H1 (cell line): ENCODE measurements at regions not wholly inside any gene's neighbourhood (a gene's known extent, or its start where the extent isn't known, plus 50 kb on each side); places are given as distances from the start of the nearest gene placed in this dataset.

ENCODE experiments used
- CTCF ChIA-PET: fragments of 300-600 bp; sonication (Branson Sonifier 250); formaldehyde crosslinking; loops from one replicate; lab custom pipeline; 2021; ENCODE audit not compliant: partially characterized antibody; lab: Charles Lee
- POLR2A ChIA-PET: fragments of 300-600 bp; sonication (Branson Sonifier 250); formaldehyde crosslinking; loops from one replicate; lab custom pipeline; 2021; ENCODE audit warnings: inconsistent platforms; ENCODE audit not compliant: partially characterized antibody; lab: Charles Lee
- DNase-seq, 2 experiments: peaks; one replicate each; pipeline versions ENCODE4 v3.0.0 to v3.0.0-alpha.2; 2010 to 2022; ENCODE audit warnings: low spot score in 2 of 2, low read depth in 1 of 2, mixed read lengths in 1 of 2
- FAIRE-seq: peaks from 2 replicates; lab custom pipeline; 2011; peaks lifted over from hg19 to GRCh38; lab: Jason Lieb, UNC
- H2AFZ ChIP-seq: 2 replicates; pipeline ENCODE4 v1.8.1; 2012; ENCODE audit warnings: low read length, inconsistent platforms
- H2AK5ac ChIP-seq: 2 replicates; pipeline ENCODE4 v1.6.1; 2013; ENCODE audit warnings: low read depth, low read length
- H2BK120ac ChIP-seq: replicated peaks from 2 replicates; pipeline ENCODE3; 2013; ENCODE audit warnings: low read depth, low read length, inconsistent platforms
- H2BK12ac ChIP-seq: 2 replicates; pipeline ENCODE4 v1.6.1; 2013; ENCODE audit warnings: low read depth, low read length
- H2BK15ac ChIP-seq: 2 replicates; pipeline ENCODE4 v1.6.1; 2013; ENCODE audit warnings: low read length
- H2BK20ac ChIP-seq: 2 replicates; pipeline ENCODE4 v1.6.1; 2013; ENCODE audit warnings: low read length
- H2BK5ac ChIP-seq: 2 replicates; pipeline ENCODE4 v1.6.1; 2013; ENCODE audit warnings: low read depth, low read length
- H3K14ac ChIP-seq: 2 replicates; pipeline ENCODE4 v1.6.1; 2013; ENCODE audit warnings: inconsistent platforms; ENCODE audit not compliant: insufficient read length
- H3K18ac ChIP-seq: 2 replicates; pipeline ENCODE4 v1.6.1; 2013; ENCODE audit warnings: low read length; ENCODE audit errors: extremely low read depth
- H3K23ac ChIP-seq: 2 replicates; pipeline ENCODE4 v1.6.1; 2013; ENCODE audit warnings: inconsistent platforms; ENCODE audit not compliant: insufficient read length
- H3K23me2 ChIP-seq: 2 replicates; pipeline ENCODE4 v1.6.1; 2013; ENCODE audit warnings: low read depth, low read length
- H3K27ac ChIP-seq: 2 replicates; pipeline ENCODE4 v1.6.1; 2011; ENCODE audit warnings: low read depth, low read length, inconsistent platforms
- H3K27me3 ChIP-seq, 4 experiments: replicated peaks in 1 of 4; 1 replicate in 1 of 4; 2 replicates in 3 of 4; pipeline versions ENCODE4 v1.6.1 to v1.8.1; 2011 to 2013; ENCODE audit warnings: low read length in 3 of 4, mild to moderate bottlenecking in 3 of 4, inconsistent platforms in 2 of 4, mixed read lengths in 2 of 4, moderate library complexity in 1 of 4; ENCODE audit not compliant: control insufficient read depth in 3 of 4, insufficient read depth in 3 of 4; ENCODE audit errors: extremely low read depth in 1 of 4
- H3K36me3 ChIP-seq, 4 experiments: 2 replicates each; pipeline versions ENCODE4 v1.6.1 to v1.8.1; 2011 to 2013; ENCODE audit warnings: mild to moderate bottlenecking in 4 of 4, low read length in 3 of 4, moderate library complexity in 2 of 4, control low read depth in 1 of 4, inconsistent platforms in 1 of 4; ENCODE audit not compliant: insufficient read depth in 4 of 4, control insufficient read depth in 2 of 4
- H3K4ac ChIP-seq: replicated peaks from 2 replicates; pipeline ENCODE3; 2013; ENCODE audit warnings: low read length, low read depth, mixed read lengths, inconsistent platforms; ENCODE audit not compliant: insufficient read length
- H3K4me1 ChIP-seq, 4 experiments: replicated peaks in 1 of 4; 1 replicate in 1 of 4; 2 replicates in 3 of 4; pipeline versions ENCODE4 v1.6.1 to v1.8.1; 2011 to 2013; ENCODE audit warnings: low read length in 3 of 4, inconsistent platforms in 2 of 4, mixed read lengths in 1 of 4; ENCODE audit not compliant: insufficient read depth in 4 of 4, control insufficient read depth in 3 of 4
- H3K4me2 ChIP-seq, 2 experiments: 2 replicates each; pipeline versions ENCODE4 v1.6.1 to v1.8.1; 2011 to 2013; ENCODE audit warnings: low read depth in 2 of 2, low read length in 2 of 2, control low read depth in 1 of 2, inconsistent platforms in 1 of 2, mild to moderate bottlenecking in 1 of 2; ENCODE audit not compliant: insufficient read depth in 1 of 2
- H3K4me3 ChIP-seq, 4 experiments: fragments of 200-600, 300-600 bp in 1 of 4; sonication (generic), shearing (Covaris generic), sonication (Bioruptor Twin) in 1 of 4; 2 replicates each; pipeline versions ENCODE4 v1.5.1 to v1.8.1; 2011 to 2016; ENCODE audit warnings: low read length in 4 of 4, low read depth in 3 of 4, control low read depth in 2 of 4, inconsistent platforms in 2 of 4, mild to moderate bottlenecking in 2 of 4, mixed read lengths in 1 of 4, moderate library complexity in 1 of 4; ENCODE audit not compliant: insufficient read depth in 2 of 4; ENCODE audit errors: extremely low read depth in 1 of 4
- H3K56ac ChIP-seq: replicated peaks from 2 replicates; pipeline ENCODE3; 2013; ENCODE audit warnings: low read depth, mild to moderate bottlenecking, mixed read lengths, low read length, inconsistent platforms; ENCODE audit not compliant: insufficient read length
- H3K79me1 ChIP-seq: 2 replicates; pipeline ENCODE4 v1.6.1; 2013; ENCODE audit warnings: low read depth, low read length, control low read depth
- H3K79me2 ChIP-seq, 2 experiments: 2 replicates each; pipeline versions ENCODE4 v1.6.1 to v1.8.1; 2012 to 2013; ENCODE audit warnings: low read length in 2 of 2, mild to moderate bottlenecking in 2 of 2, inconsistent platforms in 1 of 2; ENCODE audit not compliant: insufficient read depth in 2 of 2, control insufficient read depth in 1 of 2
- H3K9ac ChIP-seq, 4 experiments: replicated peaks in 1 of 4; 1 replicate in 1 of 4; 2 replicates in 3 of 4; pipeline versions ENCODE4 v1.6.1 to v1.8.1; 2011 to 2013; ENCODE audit warnings: low read depth in 3 of 4, low read length in 3 of 4, control low read depth in 2 of 4, mild to moderate bottlenecking in 2 of 4, moderate library complexity in 2 of 4, inconsistent platforms in 1 of 4; ENCODE audit errors: extremely low read depth in 1 of 4
- H3K9me3 ChIP-seq, 2 experiments: 2 replicates each; pipeline versions ENCODE4 v1.6.1 to v1.8.1; 2012 to 2013; ENCODE audit warnings: mild to moderate bottlenecking in 2 of 2, moderate library complexity in 2 of 2, control low read depth in 1 of 2, inconsistent platforms in 1 of 2, low read depth in 1 of 2, low read length in 1 of 2, mixed read lengths in 1 of 2; ENCODE audit not compliant: insufficient read depth in 2 of 2
- H4K20me1 ChIP-seq, 2 experiments: replicated peaks in 1 of 2; 2 replicates each; pipeline versions ENCODE3 to v1.8.1; 2011 to 2013; ENCODE audit warnings: inconsistent platforms in 2 of 2, low read length in 2 of 2, mild to moderate bottlenecking in 1 of 2; ENCODE audit not compliant: insufficient read depth in 2 of 2, control insufficient read depth in 1 of 2
- H4K5ac ChIP-seq: 2 replicates; pipeline ENCODE4 v1.6.1; 2013; ENCODE audit warnings: low read length, low read depth, mixed read lengths, inconsistent platforms; ENCODE audit not compliant: insufficient read length
- H4K8ac ChIP-seq: 2 replicates; pipeline ENCODE4 v1.8.0; 2013; ENCODE audit warnings: mild to moderate bottlenecking, moderate library complexity, low read length, inconsistent platforms; ENCODE audit not compliant: insufficient read depth; ENCODE audit errors: extremely low read depth
- H4K91ac ChIP-seq: replicated peaks from 2 replicates; pipeline ENCODE3; 2013; ENCODE audit warnings: low read length, mixed read lengths, inconsistent platforms; ENCODE audit not compliant: insufficient read length
- CEBPB ChIP-seq: IDR thresholded peaks from 2 replicates; pipeline ENCODE4 v1.6.1; 2012; ENCODE audit warnings: low read depth, low read length
- CHD2 ChIP-seq: IDR thresholded peaks from 2 replicates; pipeline ENCODE4 v1.6.1; 2012; ENCODE audit warnings: low read length, improper control_type of control experiment
- NANOG ChIP-seq: IDR thresholded peaks from 2 replicates; pipeline ENCODE4 v1.6.1; 2011; ENCODE audit warnings: low read length, low read depth, mild to moderate bottlenecking, inconsistent platforms; ENCODE audit not compliant: insufficient read depth, poor library complexity, severe bottlenecking
- POLR2A ChIP-seq, 2 experiments: IDR thresholded peaks; 1 replicate in 1 of 2; 2 replicates in 1 of 2; pipeline ENCODE4 v1.6.1; 2011; ENCODE audit warnings: low read depth in 2 of 2, low read length in 2 of 2, mild to moderate bottlenecking in 2 of 2; ENCODE audit errors: control extremely low read depth in 1 of 2
- POLR2AphosphoS5 ChIP-seq: IDR thresholded peaks from 2 replicates; pipeline ENCODE4 v1.6.1; 2011; ENCODE audit warnings: low read depth, low read length
- RBBP5 ChIP-seq: IDR thresholded peaks from 2 replicates; pipeline ENCODE4 v1.7.1; 2012; ENCODE audit warnings: low read depth, mild to moderate bottlenecking, inconsistent platforms, low read length, moderate library complexity, borderline replicate concordance
- SIN3A ChIP-seq, 2 experiments: IDR thresholded peaks in 1 of 2; conservative IDR thresholded peaks in 1 of 2; 2 replicates each; pipeline ENCODE4 v1.6.1; 2011 to 2012; ENCODE audit warnings: low read length in 2 of 2, improper control_type of control experiment in 1 of 2, low read depth in 1 of 2, mild to moderate bottlenecking in 1 of 2
- SP4 ChIP-seq: IDR thresholded peaks from 2 replicates; pipeline ENCODE4 v1.6.1; 2012; ENCODE audit warnings: low read length, inconsistent platforms
- SRF ChIP-seq: IDR thresholded peaks from 2 replicates; pipeline ENCODE4 v1.6.1; 2011; ENCODE audit warnings: mild to moderate bottlenecking, low read depth, low read length, moderate library complexity
- SUZ12 ChIP-seq: fragments of 200-600 bp; sonication (generic); IDR thresholded peaks from 2 replicates; pipeline ENCODE4 v1.6.1; 2012; ENCODE audit warnings: mild to moderate bottlenecking, inconsistent platforms, low read length, moderate library complexity, mixed read lengths
- TAF1 ChIP-seq: IDR thresholded peaks from 2 replicates; pipeline ENCODE4 v1.6.1; 2011; ENCODE audit warnings: mild to moderate bottlenecking, low read depth, low read length
- TAF7 ChIP-seq: optimal IDR thresholded peaks from 2 replicates; pipeline ENCODE3; 2011; ENCODE audit warnings: low read depth, mild to moderate bottlenecking, inconsistent platforms, low read length, moderate library complexity, borderline replicate concordance
- ZNF274 ChIP-seq: IDR thresholded peaks from 2 replicates; pipeline ENCODE4 v1.7.0; 2012; ENCODE audit warnings: low read length, borderline replicate concordance; ENCODE audit errors: extremely low read depth
- WGBS, 2 experiments: shearing (Covaris generic) in 1 of 2; methylation state at CpG; one replicate each; pipeline versions ENCODE4 v1.1.6 to v1.1.7; 2013 to 2015; ENCODE audit warnings: low lambda C conversion rate in 2 of 2, mixed read lengths in 2 of 2, inconsistent platforms in 1 of 2, low coverage in 1 of 2, missing lambda C conversion rate in 1 of 2; ENCODE audit not compliant: insufficient replicate concordance in 2 of 2, insufficient coverage in 1 of 2, insufficient read length in 1 of 2; ENCODE audit errors: extremely low coverage in 1 of 2, missing lambda C conversion rate in 1 of 2; 5-methylcytosine and 5-hydroxymethylcytosine counted together
- TF ChIP-seq, protein P1 (sequence below): IDR thresholded peaks from 2 replicates; pipeline ENCODE4 v1.6.1; 2011; ENCODE audit warnings: low read length, improper control_type of control experiment

DNA sequence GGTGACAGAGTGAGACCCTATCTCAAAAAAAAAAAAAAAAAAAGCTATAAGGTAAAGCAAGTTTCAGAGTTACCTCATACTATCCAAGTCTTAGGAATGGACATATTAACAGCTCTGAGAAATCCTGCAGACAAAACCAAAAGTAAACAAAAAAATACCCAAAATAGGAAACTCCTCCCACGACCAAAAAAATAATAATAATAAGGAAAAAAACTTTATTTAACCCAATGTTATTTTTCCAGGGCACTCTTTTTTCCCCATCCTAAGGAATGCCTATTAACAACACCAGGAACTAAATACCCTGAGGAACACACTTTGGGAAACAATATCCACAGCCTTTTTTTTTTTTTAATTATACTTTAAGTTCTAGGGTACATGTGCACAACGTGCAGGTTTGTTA, 135.5 kb upstream of the CCND2 start:
- no peak for FAIRE-seq
- no peak for TF ChIP-seq RBBP5
- no peak for TF ChIP-seq POLR2AphosphoS5
- TF ChIP-seq NANOG: no peak
- TF ChIP-seq TAF7: no peak
- TF ChIP-seq SRF: no peak
- TF ChIP-seq, protein P1, sequence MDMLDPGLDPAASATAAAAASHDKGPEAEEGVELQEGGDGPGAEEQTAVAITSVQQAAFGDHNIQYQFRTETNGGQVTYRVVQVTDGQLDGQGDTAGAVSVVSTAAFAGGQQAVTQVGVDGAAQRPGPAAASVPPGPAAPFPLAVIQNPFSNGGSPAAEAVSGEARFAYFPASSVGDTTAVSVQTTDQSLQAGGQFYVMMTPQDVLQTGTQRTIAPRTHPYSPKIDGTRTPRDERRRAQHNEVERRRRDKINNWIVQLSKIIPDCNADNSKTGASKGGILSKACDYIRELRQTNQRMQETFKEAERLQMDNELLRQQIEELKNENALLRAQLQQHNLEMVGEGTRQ: no peak
- no peak for TF ChIP-seq CHD2
- no peak for TF ChIP-seq CEBPB
- no peak for TF ChIP-seq SP4
- no peak for TF ChIP-seq TAF1
- TF ChIP-seq SIN3A (conservative IDR thresholded peaks at IDR 0.05 in 1 of 2, IDR thresholded peaks at IDR 0.05 in 1 of 2; ENCODE audit: low read depth in 1 of 2, low read length in 2 of 2): no peak
- TF ChIP-seq SUZ12: no peak
- no peak for TF ChIP-seq ZNF274
- no peak for TF ChIP-seq POLR2A (IDR thresholded peaks at IDR 0.05; ENCODE audit: control extremely low read depth in 1 of 2, low read depth in 2 of 2, low read length in 2 of 2)

More for the DNA sequence above, 135.5 kb upstream of the CCND2 start:
- H4K5ac ChIP-seq: no peak overlapping the region
- H2BK20ac ChIP-seq: no peak overlapping the region
- H3K36me3 ChIP-seq: no peaks in the 10 kb centered on the region
- no peaks in the 10 kb centered on the region for H3K79me2 ChIP-seq
- H3K79me1 ChIP-seq: no peaks in the 10 kb centered on the region
- no peak overlapping the region for H2AFZ ChIP-seq
- H3K27me3 ChIP-seq: no peaks in the 10 kb centered on the region
- no peak overlapping the region for H2BK15ac ChIP-seq
- H2BK5ac ChIP-seq: no peak overlapping the region
- 94% methylated on average over 2 of the region's 2 CpGs; no CpG with 5 or more reads in 1 of the 2 experiments for WGBS, 2 experiments
- H3K23ac ChIP-seq: no peak overlapping the region
- no peak overlapping the region for H3K56ac ChIP-seq
- peaks cover 11 to 39% (median 17%) of the 10 kb centered on the region in 4 experiments for H3K4me1 ChIP-seq
- H4K8ac ChIP-seq: no peak overlapping the region
- no peaks in the 10 kb centered on the region for H4K20me1 ChIP-seq
- CTCF ChIA-PET: interaction anchor here (0.9 to 5.5 kb wide), 7 partner anchors 16 to 144 kb away, joined by 3 to 34 read pairs (median 4); no protein-coding TSS in a partner anchor
- peaks cover 6% of the 10 kb centered on the region; the same call in 1 of the 2 replicates for H3K23me2 ChIP-seq
- H3K27ac ChIP-seq: no peak overlapping the region
- H3K4me3 ChIP-seq: no peak overlapping the region
- POLR2A ChIA-PET: interaction anchor here (0.6 to 5.8 kb wide), 5 partner anchors 15 to 133 kb away, joined by 3 to 40 read pairs (median 6); partner anchors contain the start of gene CCND2
- DNase-seq: no peak
- H3K14ac ChIP-seq: no peak overlapping the region
- H3K4me2 ChIP-seq: no peak overlapping the region
- H2BK12ac ChIP-seq: no peak overlapping the region
- no peak overlapping the region for H3K4ac ChIP-seq
- H2BK120ac ChIP-seq: no peak overlapping the region
- no peak overlapping the region for H3K9ac ChIP-seq
- no peaks in the 10 kb centered on the region for H3K9me3 ChIP-seq
- H2AK5ac ChIP-seq: no peak overlapping the region
- H4K91ac ChIP-seq: no peak overlapping the region
- H3K18ac ChIP-seq: no peak overlapping the region
